GM13977 (cell line): ENCODE measurements at regions not wholly inside any gene's neighbourhood (a gene's known extent, or its start where the extent isn't known, plus 50 kb on each side); places are given as distances from the start of the nearest gene placed in this dataset.

Experiments
- DNase-seq: peaks from one replicate; pipeline ENCODE4 v3.0.0; 2012; ENCODE audit warnings: low spot score
- CTCF ChIP-seq: IDR thresholded peaks from 2 replicates; pipeline ENCODE4 v1.5.1; 2012; ENCODE audit warnings: mild to moderate bottlenecking, control low read depth; ENCODE audit not compliant: insufficient read depth; ENCODE audit errors: extremely low read depth, missing control alignments
- in situ Hi-C: fragments of 300-500 bp; cut with MboI; formaldehyde crosslinking; loops from one replicate; pipeline ENCODE4 v1.12.0; 2022; ENCODE audit warnings: low sequenced_read_pairs, low pct_unique_long_range_greater_than_20kb, mixed read lengths, inconsistent platforms; ENCODE audit not compliant: unreplicated experiment

GRCh38 chr4:101660607-101661006 is 129.9 kb upstream of the BANK1 start:
- in situ Hi-C loops, result no loop called here
- DNase-seq, result no peak
- no peak for TF ChIP-seq CTCF

GRCh38 chr4:101655857-101656256 is 134.7 kb upstream of the BANK1 start:
- DNase-seq, result no peak
- TF ChIP-seq CTCF, result no peak
- in situ Hi-C loops, result no loop called here

GRCh38 chr4:101655005-101655404 is 135.5 kb upstream of the BANK1 start:
- TF ChIP-seq CTCF, result no peak
- DNase-seq, result no peak
- in situ Hi-C loops, result no loop called here

GRCh38 chr4:101651778-101652177 is 138.8 kb upstream of the BANK1 start:
- DNase-seq, result no peak
- in situ Hi-C loops, result no loop called here

GRCh38 chr4:101649790-101650515 is 140.6 kb upstream of the BANK1 start:
- no peak for TF ChIP-seq CTCF
- no peak for DNase-seq
- in situ Hi-C loops, result no loop called here

More at GRCh38 chr4:101651778-101652177, 138.8 kb upstream of the BANK1 start:
- no peak for TF ChIP-seq CTCF

- DNase-seq, result no peak
- in situ Hi-C loops, result no loop called here
- no peak for TF ChIP-seq CTCF
Observed at GRCh38 chr4:101647710-101648034, 142.9 kb upstream of the BANK1 start.
